Colonic mucosa (tissue), 4 donors: ENCODE measurements at regions not wholly inside any gene's neighbourhood (a gene's known extent, or its start where the extent isn't known, plus 50 kb on each side); places are given as distances from the start of the nearest gene placed in this dataset.
"Not testable (repeated sequence)": the region's sequence is repeated elsewhere in the genome, so short reads cannot be mapped to it uniquely, and the experiment has no call there.

ENCODE experiments used
- DNase-seq: peaks from one replicate; pipeline ENCODE4 v3.0.0-alpha.2; 2020
- H3K27ac ChIP-seq: fragments of 200-600 bp; one replicate; pipeline ENCODE4 v1.8.0; 2021
- H3K27me3 ChIP-seq: fragments of 200-600 bp; one replicate; pipeline ENCODE4 v1.8.0; 2021
- H3K36me3 ChIP-seq: fragments of 200-600 bp; one replicate; pipeline ENCODE4 v1.8.0; 2021
- H3K4me1 ChIP-seq: fragments of 200-600 bp; one replicate; pipeline ENCODE4 v1.8.0; 2021; ENCODE audit warnings: mild to moderate bottlenecking
- H3K4me3 ChIP-seq: fragments of 200-600 bp; one replicate; pipeline ENCODE4 v1.8.0; 2021
- H3K9ac ChIP-seq, 2 donors: one replicate each; pipeline ENCODE4 v1.7.0; 2013; ENCODE audit warnings: control low read depth in 2 of 2, low read depth in 2 of 2, low read length in 2 of 2
- H3K9me3 ChIP-seq: fragments of 200-600 bp; one replicate; pipeline ENCODE4 v1.8.0; 2021
- CTCF ChIP-seq: fragments of 200-600 bp; IDR thresholded peaks from one replicate; pipeline ENCODE4 v1.8.0; 2022; ENCODE audit warnings: antibody characterized with exemption, mild to moderate bottlenecking
- intact Hi-C: fragments of 100-400 bp; cut with DNase I; formaldehyde crosslinking; loops from one replicate; pipeline ENCODE4 v1.14.1; 2022
- donor health status: healthy.
- donor health status: DM: no; HTN: no; CAD: no.
- donor health status: DM: no; HTN: no; CAD: no.

DNA sequence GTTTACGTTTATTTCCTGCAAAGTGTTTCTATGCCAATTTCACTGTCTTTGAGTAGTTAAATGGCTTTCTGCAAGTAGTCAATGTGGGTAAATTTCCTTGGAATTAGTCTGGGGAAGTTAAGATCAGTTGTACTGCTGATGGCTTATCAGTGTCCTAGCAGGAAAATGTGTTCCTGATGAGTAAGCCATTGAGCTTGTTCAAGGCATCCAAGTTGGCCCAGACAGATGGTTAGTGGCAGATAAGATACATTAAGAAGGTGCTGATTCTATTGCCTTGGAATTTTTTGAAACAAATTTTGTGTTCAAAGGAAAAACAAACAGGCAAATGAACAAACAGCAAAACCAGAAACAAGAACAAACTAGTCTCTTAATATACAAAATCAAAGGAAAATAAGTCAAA is 258.4 kb downstream of the MAP2K6 start:
- TF ChIP-seq CTCF = no peak
- Histone ChIP-seq H3K9ac (no peak overlapping the region), H3K4me3 (no peak overlapping the region), H3K9me3 (no peaks in the 10 kb centered on the region), H3K4me1 (no peaks in the 10 kb centered on the region), H3K27me3 (no peaks in the 10 kb centered on the region), H3K36me3 (no peaks in the 10 kb centered on the region), H3K27ac (no peak overlapping the region)
- DNase-seq = no peak
- intact Hi-C loops = no loop called here

- H3K9me3 ChIP-seq = no peaks in the 10 kb centered on the region
- DNase-seq = no peak
- H3K36me3 ChIP-seq = no peaks in the 10 kb centered on the region
- H3K27me3 ChIP-seq = no peaks in the 10 kb centered on the region
- no peak for TF ChIP-seq CTCF
- H3K4me3 ChIP-seq = no peak overlapping the region
- no peaks in the 10 kb centered on the region for H3K4me1 ChIP-seq
- intact Hi-C loops = no loop called here
- H3K27ac ChIP-seq = no peak overlapping the region
- H3K9ac ChIP-seq = no peak overlapping the region
Measured at GRCh38 chr17:69677130-69677529, 262.6 kb downstream of the MAP2K6 start.

- no peak for DNase-seq
- no peak for TF ChIP-seq CTCF
- intact Hi-C loops = no loop called here
- Histone ChIP-seq H3K27ac (no peak overlapping the region), H3K4me3 (no peak overlapping the region), H3K27me3 (no peaks in the 10 kb centered on the region), H3K9me3 (no peaks in the 10 kb centered on the region), H3K4me1 (no peaks in the 10 kb centered on the region), H3K36me3 (no peaks in the 10 kb centered on the region), H3K9ac (no peak overlapping the region)
Measured at GRCh38 chr17:69678206-69678605, 263.7 kb downstream of the MAP2K6 start.

DNA sequence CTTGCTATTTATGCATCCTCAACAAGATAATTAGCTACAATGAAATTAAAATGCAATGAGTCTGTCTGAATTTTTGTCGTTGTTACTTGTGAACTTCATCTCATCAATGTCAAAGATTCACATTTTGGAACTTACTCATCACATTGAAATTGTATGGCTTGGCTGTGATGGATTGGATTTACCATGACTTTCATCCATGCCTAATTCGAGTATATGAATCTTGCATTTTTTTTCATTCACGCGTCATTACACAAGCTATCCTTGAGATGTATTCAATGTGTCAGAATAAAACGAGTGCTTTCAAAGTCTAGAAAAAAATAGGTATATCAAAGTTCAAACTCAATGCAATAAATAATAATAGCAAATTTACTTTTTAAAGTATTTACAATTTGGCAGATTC is 265.3 kb downstream of the MAP2K6 start:
- TF ChIP-seq CTCF = no peak

GRCh38 chr17:69684251-69684650 is 269.8 kb downstream of the MAP2K6 start:
- no peak overlapping the region for H3K9ac ChIP-seq
- DNase-seq = no peak
- no peak overlapping the region for H3K4me3 ChIP-seq
- no peaks in the 10 kb centered on the region for H3K9me3 ChIP-seq
- intact Hi-C loops = no loop called here
- no peaks in the 10 kb centered on the region for H3K4me1 ChIP-seq
- no peaks in the 10 kb centered on the region for H3K27me3 ChIP-seq
- no peak for TF ChIP-seq CTCF
- no peaks in the 10 kb centered on the region for H3K36me3 ChIP-seq
- no peak overlapping the region for H3K27ac ChIP-seq

More for the DNA sequence above, 265.3 kb downstream of the MAP2K6 start:
- DNase-seq = no peak
- intact Hi-C loops = no loop called here
- Histone ChIP-seq H3K27ac (no peak overlapping the region), H3K9me3 (no peaks in the 10 kb centered on the region), H3K9ac (no peak overlapping the region), H3K4me1 (no peaks in the 10 kb centered on the region), H3K4me3 (no peak overlapping the region), H3K36me3 (no peaks in the 10 kb centered on the region), H3K27me3 (no peaks in the 10 kb centered on the region)

- H3K27me3 ChIP-seq, intact Hi-C loops, H3K9me3 ChIP-seq, H3K4me1 ChIP-seq, H3K4me3 ChIP-seq, H3K36me3 ChIP-seq, H3K27ac ChIP-seq, H3K9ac ChIP-seq, DNase-seq: not testable (repeated sequence)
Measured at GRCh38 chr17:69685150-69685549, 270.7 kb downstream of the MAP2K6 start.
